OCI-LY7 (cell line): ENCODE measurements at regions not wholly inside any gene's neighbourhood (a gene's known extent, or its start where the extent isn't known, plus 50 kb on each side); places are given as distances from the start of the nearest gene placed in this dataset.

ENCODE experiments used
- EZH2phosphoT487 ChIP-seq: fragments of 200-600 bp; sonication (generic); IDR thresholded peaks from 2 replicates; pipeline ENCODE4 v1.6.1; 2018; ENCODE audit warnings: low read depth, borderline replicate concordance, mild to moderate bottlenecking, mixed run types, antibody characterized with exemption, low read length, moderate library complexity, mixed read lengths
- TF ChIP-seq, protein P1 (sequence below): fragments of 200-600 bp; sonication (generic); conservative IDR thresholded peaks from 2 replicates; pipeline ENCODE4 v1.5.1; 2014; ENCODE audit warnings: mild to moderate bottlenecking, antibody characterized with exemption, low read length, moderate library complexity, mixed read lengths

DNA sequence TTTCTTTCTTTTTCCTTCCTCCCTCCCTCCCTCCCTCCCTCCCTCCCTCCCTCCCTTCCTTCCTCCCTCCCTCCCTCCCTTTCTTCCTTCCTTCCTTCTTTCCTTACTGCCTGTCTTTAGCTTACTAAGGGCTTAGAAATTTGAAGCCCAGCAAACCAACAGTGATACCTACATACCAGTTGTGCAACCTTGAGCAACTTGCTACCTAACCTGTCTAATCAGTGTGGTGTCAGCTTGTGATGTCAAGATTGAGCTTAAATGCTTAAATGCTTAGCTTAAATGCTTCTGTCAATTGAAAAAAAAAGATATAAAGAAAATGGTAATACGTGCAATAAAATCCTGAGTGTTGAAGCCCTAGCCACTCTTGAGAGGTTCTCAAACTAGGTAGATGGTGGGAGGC is 728.6 kb downstream of the TRIML1 start:
- TF ChIP-seq, protein P1, sequence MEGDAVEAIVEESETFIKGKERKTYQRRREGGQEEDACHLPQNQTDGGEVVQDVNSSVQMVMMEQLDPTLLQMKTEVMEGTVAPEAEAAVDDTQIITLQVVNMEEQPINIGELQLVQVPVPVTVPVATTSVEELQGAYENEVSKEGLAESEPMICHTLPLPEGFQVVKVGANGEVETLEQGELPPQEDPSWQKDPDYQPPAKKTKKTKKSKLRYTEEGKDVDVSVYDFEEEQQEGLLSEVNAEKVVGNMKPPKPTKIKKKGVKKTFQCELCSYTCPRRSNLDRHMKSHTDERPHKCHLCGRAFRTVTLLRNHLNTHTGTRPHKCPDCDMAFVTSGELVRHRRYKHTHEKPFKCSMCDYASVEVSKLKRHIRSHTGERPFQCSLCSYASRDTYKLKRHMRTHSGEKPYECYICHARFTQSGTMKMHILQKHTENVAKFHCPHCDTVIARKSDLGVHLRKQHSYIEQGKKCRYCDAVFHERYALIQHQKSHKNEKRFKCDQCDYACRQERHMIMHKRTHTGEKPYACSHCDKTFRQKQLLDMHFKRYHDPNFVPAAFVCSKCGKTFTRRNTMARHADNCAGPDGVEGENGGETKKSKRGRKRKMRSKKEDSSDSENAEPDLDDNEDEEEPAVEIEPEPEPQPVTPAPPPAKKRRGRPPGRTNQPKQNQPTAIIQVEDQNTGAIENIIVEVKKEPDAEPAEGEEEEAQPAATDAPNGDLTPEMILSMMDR: no peak
- TF ChIP-seq EZH2phosphoT487: no peak
